HL-60 (cell line): ENCODE measurements at regions not wholly inside any gene's neighbourhood (a gene's known extent, or its start where the extent isn't known, plus 50 kb on each side); places are given as distances from the start of the nearest gene placed in this dataset.

Experiments
- CTCF ChIP-seq: IDR thresholded peaks from one replicate; pipeline ENCODE4 v1.5.1; 2011; ENCODE audit warnings: low read length, control low read depth, inconsistent platforms; ENCODE audit not compliant: insufficient read depth
- GABPA ChIP-seq: IDR thresholded peaks from 2 replicates; pipeline ENCODE4 v1.6.1; 2012; ENCODE audit warnings: low read depth
- POLR2AphosphoS5 ChIP-seq: IDR thresholded peaks from 2 replicates; pipeline ENCODE4 v1.6.1; 2012; ENCODE audit warnings: low read depth

GRCh38 chr10:6794441-6794840, 214.4 kb upstream of the PRKCQ start:
- TF ChIP-seq CTCF (no peak), GABPA (no peak), POLR2AphosphoS5 (no peak)
